ENCODE measurements at regions not wholly inside any gene's neighbourhood (a gene's known extent, or its start where the extent isn't known, plus 50 kb on each side); places are given as distances from the start of the nearest gene placed in this dataset.

- Histone ChIP-seq H3K9me3 (no peaks in the 10 kb centered on the region), H3K4me3 (no peak overlapping the region), H3K27me3 (no peaks in the 10 kb centered on the region), H3K4me1 (no peaks in the 10 kb centered on the region), H3K27ac (no peak overlapping the region), H3K36me3 (no peaks in the 10 kb centered on the region)
- DNase-seq: no peak
- in situ Hi-C loops (cut with MboI; ENCODE audit: low pct_ligation_motif_present in 1 of 4, low pct_unique_long_range_greater_than_20kb in 1 of 4, low sequenced_read_pairs in 3 of 4) (loop anchor here in 1 of 4 donors (10.0 kb wide), 1 partner anchor 62 kb away; no protein-coding TSS in a partner anchor), intact Hi-C loops (cut with DNase I; ENCODE audit: low total_unique reads) (no loop called here)
- 68% methylated on average over 3 of the region's 3 CpGs; no CpG with 5 or more reads in 1 of the 2 donors for WGBS, 2 donors (ENCODE audit: low coverage in 1 of 2)
- TF ChIP-seq EP300 (IDR thresholded peaks at IDR 0.05; ENCODE audit: low read depth): no peak
- TF ChIP-seq CTCF (IDR thresholded peaks at IDR 0.05): no peak
- TF ChIP-seq POLR2A (IDR thresholded peaks at IDR 0.05): no peak
- TF ChIP-seq POLR2AphosphoS5 (IDR thresholded peaks at IDR 0.05): no peak
These were observed 303.8 kb upstream of the ASIC2 start for GRCh38 chr17:33596899-33597298.

- Histone ChIP-seq H3K27ac (no peak overlapping the region), H3K36me3 (no peaks in the 10 kb centered on the region), H3K4me1 (no peaks in the 10 kb centered on the region), H3K27me3 (no peaks in the 10 kb centered on the region), H3K9me3 (no peaks in the 10 kb centered on the region), H3K4me3 (no peak overlapping the region)
- WGBS, 2 donors (ENCODE audit: low coverage in 1 of 2): 91% methylated on average over 2 of the region's 2 CpGs; no CpG with 5 or more reads in 1 of the 2 donors
- in situ Hi-C loops (cut with MboI; ENCODE audit: low pct_ligation_motif_present in 1 of 4, low pct_unique_long_range_greater_than_20kb in 1 of 4, low sequenced_read_pairs in 3 of 4): loop anchor here in 1 of 4 donors (10.0 kb wide), 1 partner anchor 64 kb away; no protein-coding TSS in a partner anchor
- DNase-seq: no peak
- TF ChIP-seq CTCF (IDR thresholded peaks at IDR 0.05) (no peak), EP300 (IDR thresholded peaks at IDR 0.05; ENCODE audit: low read depth) (no peak), POLR2AphosphoS5 (IDR thresholded peaks at IDR 0.05) (no peak), POLR2A (IDR thresholded peaks at IDR 0.05) (no peak)
- intact Hi-C loops (cut with DNase I; ENCODE audit: low total_unique reads): no loop called here
These were observed 305.7 kb upstream of the ASIC2 start for GRCh38 chr17:33598797-33599196.

GRCh38 chr17:33602981-33603380 lies 309.9 kb upstream of the ASIC2 start:
- Histone ChIP-seq H3K4me3 (no peak overlapping the region), H3K27me3 (no peaks in the 10 kb centered on the region), H3K27ac (no peak overlapping the region), H3K36me3 (no peaks in the 10 kb centered on the region), H3K9me3 (no peaks in the 10 kb centered on the region), H3K4me1 (no peaks in the 10 kb centered on the region)
- intact Hi-C loops (cut with DNase I; ENCODE audit: low total_unique reads): no loop called here
- DNase-seq: no peak
- no peak for TF ChIP-seq POLR2A (IDR thresholded peaks at IDR 0.05)
- no peak for TF ChIP-seq EP300 (IDR thresholded peaks at IDR 0.05; ENCODE audit: low read depth)
- no peak for TF ChIP-seq CTCF (IDR thresholded peaks at IDR 0.05)
- TF ChIP-seq POLR2AphosphoS5 (IDR thresholded peaks at IDR 0.05): no peak
- in situ Hi-C loops (cut with MboI; ENCODE audit: low pct_ligation_motif_present in 1 of 4, low pct_unique_long_range_greater_than_20kb in 1 of 4, low sequenced_read_pairs in 3 of 4): no loop called here
- 9% methylated on average over 1 of the region's 1 CpG; no CpG with 5 or more reads in 1 of the 2 donors for WGBS, 2 donors (ENCODE audit: low coverage in 1 of 2)

- no peak for DNase-seq
- Histone ChIP-seq H3K9me3 (no peaks in the 10 kb centered on the region), H3K27me3 (no peaks in the 10 kb centered on the region), H3K4me1 (no peaks in the 10 kb centered on the region), H3K36me3 (no peaks in the 10 kb centered on the region), H3K27ac (no peak overlapping the region), H3K4me3 (no peak overlapping the region)
- no peak for TF ChIP-seq POLR2A (IDR thresholded peaks at IDR 0.05)
- TF ChIP-seq EP300 (IDR thresholded peaks at IDR 0.05; ENCODE audit: low read depth): no peak
- TF ChIP-seq POLR2AphosphoS5 (IDR thresholded peaks at IDR 0.05): no peak
- TF ChIP-seq CTCF (IDR thresholded peaks at IDR 0.05): no peak
- 50% methylated on average over 2 of the region's 2 CpGs; no CpG with 5 or more reads in 1 of the 2 donors for WGBS, 2 donors (ENCODE audit: low coverage in 1 of 2)
- intact Hi-C loops (cut with DNase I; ENCODE audit: low total_unique reads): no loop called here
- in situ Hi-C loops (cut with MboI; ENCODE audit: low pct_ligation_motif_present in 1 of 4, low pct_unique_long_range_greater_than_20kb in 1 of 4, low sequenced_read_pairs in 3 of 4): no loop called here
These were observed 310.7 kb upstream of the ASIC2 start for GRCh38 chr17:33603789-33604188.

Data from transverse colon (tissue), 4 donors.